ENCODE measurements at regions not wholly inside any gene's neighbourhood (a gene's known extent, or its start where the extent isn't known, plus 50 kb on each side); places are given as distances from the start of the nearest gene placed in this dataset.
"Not testable (repeated sequence)": the region's sequence is repeated elsewhere in the genome, so short reads cannot be mapped to it uniquely, and the experiment has no call there.

- no peak for DNase-seq (ENCODE audit: low read depth)
Measured at GRCh38 chr15:24835301-24835700, 119.5 kb upstream of the SNRPN start.

GRCh38 chr15:24848050-24848449, 106.7 kb upstream of the SNRPN start:
- peak; percentile 88 for DNase-seq (ENCODE audit: low read depth)

DNA sequence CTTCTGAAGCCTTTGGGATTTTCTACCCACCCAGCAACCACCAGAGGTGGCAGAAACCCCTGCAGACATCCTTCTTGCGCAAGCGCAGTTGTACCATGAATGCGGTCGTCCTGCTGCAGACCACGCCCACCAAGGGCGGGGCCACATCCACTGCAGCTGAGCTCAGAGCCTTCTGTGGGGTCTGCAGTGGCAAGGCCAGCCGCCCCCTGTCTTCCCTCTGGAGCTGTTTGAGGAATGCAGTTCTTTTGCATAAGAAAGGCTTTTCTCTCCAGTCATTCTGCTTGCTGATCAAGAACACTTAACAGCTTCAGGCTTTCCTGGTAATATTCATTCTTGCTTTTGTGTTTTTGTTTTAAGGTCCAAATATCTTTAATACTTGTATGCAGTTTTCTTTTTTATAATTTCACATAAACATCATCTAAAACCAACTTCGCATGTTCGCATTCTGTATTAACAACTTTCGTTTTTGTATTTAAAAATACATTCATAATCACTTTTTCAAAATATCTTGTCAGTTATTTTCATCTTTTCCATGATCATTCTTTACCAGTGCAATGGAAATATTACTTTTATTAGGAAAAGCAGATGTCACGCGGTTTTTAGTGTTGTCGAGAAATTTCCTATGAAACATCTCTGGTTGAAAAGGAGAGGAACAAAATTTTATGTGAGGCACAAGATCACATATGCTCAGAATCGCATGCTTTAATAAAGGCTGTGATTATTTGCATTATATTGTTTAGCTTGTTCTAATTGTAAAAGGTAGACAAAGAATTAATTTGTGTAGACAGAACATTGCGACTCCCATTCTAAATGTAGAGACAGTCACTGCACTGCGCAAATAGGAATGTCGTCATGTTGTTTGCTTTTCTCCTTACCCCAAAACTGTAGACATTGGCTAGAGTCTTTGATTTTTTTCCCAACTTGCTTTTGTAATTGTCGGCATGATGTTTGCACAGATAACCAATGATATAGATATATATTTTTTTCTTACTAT, 98.1 kb upstream of the SNRPN start:
- DNase-seq (ENCODE audit: low read depth), result peak; percentile 88

GRCh38 chr15:24857763-24858162, 97.0 kb upstream of the SNRPN start:
- peak; percentile 21 for DNase-seq (ENCODE audit: low read depth)

- not testable (repeated sequence) for DNase-seq (ENCODE audit: low read depth)
Measured at GRCh38 chr15:24858183-24858582, 96.6 kb upstream of the SNRPN start.

- peak; percentile 36 for DNase-seq (ENCODE audit: low read depth)
Measured at GRCh38 chr15:24858737-24859601, 95.8 kb upstream of the SNRPN start.

DNA sequence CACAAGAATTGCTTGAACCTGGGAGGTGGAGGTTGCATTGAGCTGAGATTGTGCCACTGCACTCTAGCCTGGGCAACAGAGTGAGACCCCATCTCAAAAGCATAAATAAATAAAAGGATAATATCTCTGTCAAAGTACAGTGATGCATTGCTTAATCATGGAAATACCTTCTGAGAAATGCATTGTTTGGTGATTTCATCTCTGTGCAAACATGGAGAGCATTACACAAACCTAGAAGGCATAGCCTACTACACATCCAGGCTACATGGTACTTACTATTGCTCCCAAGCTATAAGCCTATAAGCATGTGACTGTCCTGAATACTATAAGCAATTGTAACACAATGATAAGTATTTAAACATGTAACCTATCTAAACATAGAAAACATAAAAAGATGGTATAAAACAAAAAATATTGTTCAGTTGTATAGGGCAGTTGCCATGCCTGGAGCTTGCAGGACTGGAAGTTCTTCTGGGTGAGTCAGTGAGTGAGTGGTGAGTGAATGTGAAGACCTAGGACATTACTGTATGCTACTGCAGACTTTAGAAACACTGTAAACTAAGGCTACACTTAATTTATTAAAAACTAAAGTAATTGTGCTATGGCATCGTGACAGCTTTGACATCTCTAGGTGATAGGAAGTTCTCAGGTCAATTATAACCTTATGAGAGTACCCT, 93.6 kb upstream of the SNRPN start:
- DNase-seq (ENCODE audit: low read depth), result no peak

- peak; percentile 67 for DNase-seq (ENCODE audit: low read depth)
Measured at GRCh38 chr15:24862726-24863521, 91.9 kb upstream of the SNRPN start.

DNA sequence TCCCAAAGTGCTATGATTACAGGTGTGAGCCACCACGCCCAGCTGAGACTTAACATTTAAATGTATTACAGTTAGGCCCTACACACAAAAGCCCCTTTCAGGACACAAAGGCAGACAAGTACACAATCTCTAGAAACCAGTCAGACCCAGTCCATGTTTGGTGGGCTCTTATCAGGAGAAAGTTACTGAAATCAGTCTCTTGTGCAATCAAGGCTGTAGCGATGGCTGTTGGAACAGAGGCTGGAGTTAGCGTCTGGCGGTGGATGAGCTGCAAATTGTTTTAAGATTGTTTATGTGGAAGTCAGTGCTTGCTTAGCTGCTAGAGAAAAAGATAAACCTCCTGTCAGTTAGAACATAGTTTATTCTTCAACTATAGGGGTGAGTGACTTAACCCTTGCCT, 89.5 kb upstream of the SNRPN start:
- no peak for DNase-seq (ENCODE audit: low read depth)

GRCh38 chr15:24877174-24877573, 77.6 kb upstream of the SNRPN start:
- DNase-seq (ENCODE audit: low read depth), result peak; percentile 56

DNA sequence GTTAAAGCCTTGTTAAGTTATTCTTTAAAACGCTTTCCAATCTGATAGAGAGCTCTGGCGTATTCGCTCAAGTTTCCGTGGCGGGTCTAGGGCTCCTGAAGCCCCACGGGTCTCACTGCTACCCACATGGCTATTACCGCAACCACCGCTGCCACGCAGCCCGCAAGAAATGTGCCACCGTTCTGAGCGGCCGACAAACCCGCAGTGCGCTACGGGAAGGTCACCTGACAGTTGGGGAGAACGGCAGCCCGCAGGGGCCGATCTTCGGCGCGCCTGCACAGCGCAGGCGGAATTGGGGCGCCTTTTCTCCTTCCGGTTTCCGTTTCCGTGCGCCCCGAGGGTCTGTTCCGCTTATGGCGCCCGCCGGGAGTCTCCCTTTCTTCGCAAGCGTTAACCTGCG, 76.6 kb upstream of the SNRPN start:
- peak; percentile 94 for DNase-seq (ENCODE audit: low read depth)

DNA sequence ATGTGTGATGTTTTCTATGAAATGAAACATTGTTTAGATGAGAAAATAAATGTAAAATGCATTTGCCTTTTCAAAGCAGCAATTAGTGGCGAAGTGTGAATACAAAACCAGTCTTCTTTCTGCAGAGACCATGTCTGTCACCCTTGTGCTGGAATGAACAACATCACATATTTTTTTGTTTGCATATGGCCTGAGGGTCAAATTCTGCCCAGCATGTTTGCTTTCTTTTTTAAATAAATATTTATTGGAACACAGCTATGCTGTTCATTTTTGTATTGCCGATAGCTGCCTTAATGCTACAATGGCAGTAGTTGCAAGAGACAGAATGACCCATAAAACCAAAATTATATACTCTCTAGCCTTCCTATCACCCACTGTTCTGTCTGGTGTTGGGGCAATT, 75.3 kb upstream of the SNRPN start:
- DNase-seq (ENCODE audit: low read depth), result no peak

GRCh38 chr15:24880663-24881062, 74.1 kb upstream of the SNRPN start:
- DNase-seq (ENCODE audit: low read depth), result no peak

- no peak for DNase-seq (ENCODE audit: low read depth)
Measured at GRCh38 chr15:24886538-24886937, 68.2 kb upstream of the SNRPN start.

GRCh38 chr15:24898715-24899272, 56.0 kb upstream of the SNRPN start:
- DNase-seq (ENCODE audit: low read depth), result no peak

- no peak for DNase-seq (ENCODE audit: low read depth)
Measured at GRCh38 chr15:24899367-24899766, 55.4 kb upstream of the SNRPN start.

- DNase-seq (ENCODE audit: low read depth), result peak; percentile 28
Measured at GRCh38 chr15:24899795-24900194, 55.0 kb upstream of the SNRPN start.

GRCh38 chr15:24901409-24901808, 53.4 kb upstream of the SNRPN start:
- DNase-seq (ENCODE audit: low read depth), result no peak
